ENCODE measurements at regions not wholly inside any gene's neighbourhood (a gene's known extent, or its start where the extent isn't known, plus 50 kb on each side); places are given as distances from the start of the nearest gene placed in this dataset.
A peak's percentile ranks its signal among the peaks of the same experiment; 100 is the strongest.
"Not testable (repeated sequence)": the region's sequence is repeated elsewhere in the genome, so short reads cannot be mapped to it uniquely, and the experiment has no call there.

GRCh38 chrX:39767446-39767845, 330.3 kb downstream of the BCOR start:
- no peak for DNase-seq (ENCODE audit: low read depth)

DNA sequence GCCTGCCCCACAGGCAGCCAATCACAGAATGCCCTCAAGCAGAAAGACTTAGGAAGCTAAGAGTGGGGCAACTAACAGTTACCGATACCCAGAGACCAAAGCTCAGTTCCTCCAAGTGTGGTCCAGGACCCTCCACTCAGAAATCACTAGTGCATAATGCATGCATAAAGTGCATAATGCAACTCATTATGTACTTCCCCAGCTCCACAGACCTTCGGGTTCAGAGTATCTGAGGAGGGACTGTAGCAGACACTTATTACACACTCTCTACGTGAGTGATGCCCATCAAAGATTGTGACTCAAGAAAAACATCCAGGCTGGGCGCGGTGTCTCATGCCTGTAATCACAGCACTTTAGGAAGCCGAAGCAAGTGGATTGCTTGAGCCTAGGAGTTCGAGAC, 328.0 kb downstream of the BCOR start:
- DNase-seq (ENCODE audit: low read depth): no peak

- DNase-seq (ENCODE audit: low read depth): no peak
Measured at GRCh38 chrX:39771089-39771488, 326.7 kb downstream of the BCOR start.

GRCh38 chrX:39772057-39772832, 325.5 kb downstream of the BCOR start:
- DNase-seq (ENCODE audit: low read depth): peak; percentile 74

- no peak for DNase-seq (ENCODE audit: low read depth)
Measured at GRCh38 chrX:39773150-39773549, 324.6 kb downstream of the BCOR start.

DNA sequence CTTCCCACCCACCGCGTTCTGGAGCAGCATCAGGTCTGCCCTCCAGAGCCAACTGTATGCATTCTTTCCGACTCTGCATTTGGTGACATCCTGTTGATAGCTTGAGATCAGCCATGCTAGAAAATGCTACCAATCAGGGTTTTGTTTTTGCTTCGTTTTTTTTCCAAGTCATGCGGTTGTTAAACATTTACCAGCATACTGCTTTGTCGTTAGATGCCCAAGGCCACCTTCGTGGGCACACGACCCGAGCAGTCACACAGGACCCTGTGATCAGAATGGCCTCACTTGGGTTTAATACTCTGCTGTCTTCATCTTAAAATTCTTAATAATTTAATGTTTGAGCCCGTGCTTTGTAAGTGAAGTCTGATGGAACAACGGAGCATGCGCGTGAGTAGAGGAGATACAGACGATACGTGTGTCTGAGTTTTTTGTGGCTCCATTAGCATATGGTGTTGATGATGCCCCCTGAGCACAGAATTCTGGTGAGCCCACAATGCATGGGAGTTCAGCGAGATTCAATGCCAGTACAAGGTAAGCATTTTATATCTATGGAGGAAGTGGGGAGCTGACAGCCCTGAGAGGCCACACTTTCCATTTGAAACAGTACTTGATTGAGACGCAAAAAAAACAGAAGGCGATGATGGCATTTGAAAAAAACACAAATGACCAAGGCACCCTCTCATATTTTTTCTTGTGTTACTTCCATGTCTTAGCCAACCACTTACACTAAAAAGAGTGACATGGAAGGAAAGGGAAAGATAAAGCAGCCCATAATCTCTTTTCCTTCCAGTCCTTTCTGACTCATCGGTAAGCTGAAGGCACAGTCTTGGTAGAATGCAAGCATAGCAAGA, 323.6 kb downstream of the BCOR start:
- DNase-seq (ENCODE audit: low read depth): peak; percentile 67

DNA sequence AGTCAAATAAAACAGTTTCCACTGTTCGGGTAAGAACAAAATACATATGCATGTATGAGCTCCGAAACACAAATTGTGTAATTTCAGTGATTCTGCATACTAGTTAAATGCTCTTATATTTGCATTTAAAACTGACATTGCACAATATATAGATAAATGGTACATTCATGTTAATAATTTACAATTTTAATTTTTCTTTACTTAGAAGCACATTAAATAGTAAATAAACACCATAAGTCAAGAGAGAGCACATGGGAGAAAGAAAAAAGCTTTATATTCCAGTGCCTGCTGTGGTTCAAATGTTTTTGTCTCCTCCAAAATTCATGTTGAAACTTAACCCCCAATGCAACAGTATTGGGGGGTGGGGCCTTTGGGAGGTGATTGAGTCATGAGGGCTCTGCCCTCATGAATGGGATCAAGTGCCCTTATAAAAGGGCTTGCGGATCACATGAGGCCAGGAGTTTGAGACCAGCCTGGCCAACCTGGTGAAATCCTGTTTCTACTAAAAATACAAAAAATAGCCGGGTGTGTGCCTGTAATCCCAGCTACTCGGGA, 322.9 kb downstream of the BCOR start:
- DNase-seq (ENCODE audit: low read depth): no peak

DNA sequence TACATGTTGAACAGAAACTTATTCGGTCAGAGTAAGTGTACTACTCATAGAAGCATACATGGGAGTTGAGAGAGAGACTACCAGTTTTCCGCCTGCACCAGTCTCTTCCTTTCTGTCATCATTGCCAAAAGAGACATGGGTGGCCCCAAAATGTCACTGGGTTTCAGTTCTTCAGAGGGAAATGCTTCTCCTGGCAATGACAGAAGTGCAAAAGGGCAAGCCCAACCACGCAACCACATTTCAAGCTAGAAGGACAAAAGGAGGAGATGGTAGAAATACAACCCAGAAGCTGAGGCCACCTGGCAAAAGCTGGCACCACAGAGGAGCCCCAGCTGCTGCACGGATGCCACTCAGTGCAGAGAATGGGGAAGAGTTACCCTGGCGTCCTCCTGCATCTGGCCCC, 320.1 kb downstream of the BCOR start:
- no peak for DNase-seq (ENCODE audit: low read depth)

GRCh38 chrX:39779952-39780783, 317.6 kb downstream of the BCOR start:
- DNase-seq (ENCODE audit: low read depth): no peak

- no peak for DNase-seq (ENCODE audit: low read depth)
Measured at GRCh38 chrX:39782276-39782675, 315.5 kb downstream of the BCOR start.

DNA sequence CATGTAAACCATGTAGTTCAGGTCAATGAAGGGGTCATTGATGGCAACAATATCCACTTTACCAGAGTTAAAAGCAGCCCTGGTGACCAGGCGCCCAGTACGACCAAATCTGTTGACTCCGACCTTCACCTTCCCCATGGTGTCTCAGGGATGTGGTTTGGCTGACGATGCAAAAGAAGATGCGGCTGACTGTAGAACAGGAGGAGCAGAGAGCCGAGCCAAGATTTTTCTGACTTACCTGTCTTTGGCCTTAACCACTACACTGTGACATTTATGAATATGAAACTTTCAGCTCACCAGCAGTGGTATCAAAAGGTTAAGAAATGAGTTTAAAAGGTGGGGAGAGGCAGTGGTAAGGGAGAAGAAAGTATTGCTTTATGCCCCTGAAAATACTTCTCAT, 309.8 kb downstream of the BCOR start:
- DNase-seq (ENCODE audit: low read depth): no peak

GRCh38 chrX:39788521-39788920, 309.2 kb downstream of the BCOR start:
- DNase-seq (ENCODE audit: low read depth): no peak

DNA sequence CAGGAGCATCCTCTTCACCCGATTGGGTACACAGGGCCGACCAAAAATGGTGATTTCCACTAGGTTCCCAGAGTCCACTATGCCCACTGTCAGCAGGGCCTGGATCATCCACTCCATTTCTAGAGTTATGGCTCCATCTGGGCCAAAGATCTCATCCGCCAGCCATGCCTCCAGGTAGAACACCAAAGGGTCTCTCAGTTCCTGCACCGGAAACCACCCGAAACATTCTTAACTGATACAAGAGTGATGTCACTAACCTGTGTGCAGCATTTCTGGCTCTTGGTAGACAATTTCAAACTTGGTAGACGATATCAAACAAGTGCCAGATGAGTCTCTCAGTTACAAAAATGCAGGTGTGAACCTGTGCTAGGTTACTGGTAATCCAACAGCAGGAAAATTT, 306.1 kb downstream of the BCOR start:
- DNase-seq (ENCODE audit: low read depth): no peak

GRCh38 chrX:39795605-39796004, 302.2 kb downstream of the BCOR start:
- DNase-seq (ENCODE audit: low read depth): no peak

GRCh38 chrX:39796856-39797255, 300.9 kb downstream of the BCOR start:
- DNase-seq (ENCODE audit: low read depth): peak; percentile 23

DNA sequence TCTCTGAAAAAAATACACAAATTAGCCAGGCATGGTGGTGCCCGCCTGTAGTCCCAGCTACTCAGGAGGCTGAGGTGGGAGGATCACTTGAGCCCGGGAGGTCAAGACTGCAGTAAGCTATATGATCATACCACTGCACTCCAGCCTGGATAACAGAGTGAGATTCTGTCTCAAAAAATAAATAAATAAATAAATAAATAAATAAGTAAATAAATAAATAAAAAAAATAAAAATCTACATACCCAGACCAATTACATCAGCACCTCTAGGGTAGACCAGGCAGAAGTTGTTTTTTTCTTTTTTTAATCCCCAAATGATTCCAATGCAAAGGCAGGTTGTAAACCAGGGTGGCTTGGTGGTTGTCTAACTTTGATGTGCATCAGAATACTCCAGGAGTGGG, 299.3 kb downstream of the BCOR start:
- DNase-seq (ENCODE audit: low read depth): not testable (repeated sequence)

GRCh38 chrX:39802354-39802753, 295.4 kb downstream of the BCOR start:
- DNase-seq (ENCODE audit: low read depth): no peak

- no peak for DNase-seq (ENCODE audit: low read depth)
Measured at GRCh38 chrX:39802908-39803307, 294.9 kb downstream of the BCOR start.

DNA sequence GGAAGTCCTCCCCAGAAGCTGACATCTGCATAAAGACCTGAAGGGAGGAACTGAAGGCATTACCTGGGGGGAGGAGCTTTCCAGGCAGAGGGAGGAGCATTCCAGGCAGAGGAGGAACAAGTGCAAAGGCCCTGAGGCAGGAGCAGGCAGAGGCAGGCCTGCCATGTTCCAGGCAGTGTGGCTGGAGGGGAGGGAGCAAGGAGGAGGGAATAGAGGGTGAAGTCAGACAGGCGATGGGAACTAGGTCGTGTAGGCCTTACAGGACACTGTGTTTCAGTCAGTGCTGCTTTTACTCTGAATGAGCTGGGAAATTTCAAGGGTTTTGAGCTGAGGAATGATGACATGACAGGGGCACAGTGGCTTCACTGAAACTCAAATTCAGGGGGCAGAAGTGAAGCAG, 292.7 kb downstream of the BCOR start:
- DNase-seq (ENCODE audit: low read depth): no peak

- no peak for DNase-seq (ENCODE audit: low read depth)
Measured at GRCh38 chrX:39805825-39806224, 291.9 kb downstream of the BCOR start.

- peak; percentile 49 for DNase-seq (ENCODE audit: low read depth)
Measured at GRCh38 chrX:39808471-39808917, 289.3 kb downstream of the BCOR start.

- DNase-seq (ENCODE audit: low read depth): peak; percentile 14
Measured at GRCh38 chrX:39809331-39809730, 288.4 kb downstream of the BCOR start.

All from amniotic epithelial cell (primary cell).